Astrocyte (in vitro differentiated cells and primary cell): ENCODE measurements at regions not wholly inside any gene's neighbourhood (a gene's known extent, or its start where the extent isn't known, plus 50 kb on each side); places are given as distances from the start of the nearest gene placed in this dataset.

ENCODE experiments used
- DNase-seq: peaks from one replicate; pipeline ENCODE4 v3.0.0-alpha.2; 2010; ENCODE audit warnings: low read depth
- FAIRE-seq: peaks from 2 replicates; lab custom pipeline; 2011; peaks lifted over from hg19 to GRCh38; lab: Jason Lieb, UNC
- H2AFZ ChIP-seq: 2 replicates; pipeline ENCODE4 v1.6.0; 2012; ENCODE audit warnings: low read depth, low read length, inconsistent platforms
- H3K27ac ChIP-seq: 2 replicates; pipeline ENCODE4 v1.5.1; 2011; ENCODE audit warnings: low read depth, low read length, inconsistent platforms
- H3K27me3 ChIP-seq: 2 replicates; pipeline ENCODE4 v1.6.0; 2011; ENCODE audit warnings: low read length, inconsistent platforms; ENCODE audit not compliant: insufficient read depth
- H3K36me3 ChIP-seq: 2 replicates; pipeline ENCODE4 v1.5.1; 2011; ENCODE audit warnings: low read length, inconsistent platforms; ENCODE audit not compliant: insufficient read depth
- H3K4me1 ChIP-seq: 2 replicates; pipeline ENCODE4 v1.5.1; 2011; ENCODE audit warnings: low read length, inconsistent platforms; ENCODE audit not compliant: insufficient read depth
- H3K4me2 ChIP-seq: 2 replicates; pipeline ENCODE4 v1.6.0; 2012; ENCODE audit warnings: low read length, inconsistent platforms
- H3K4me3 ChIP-seq: 2 replicates; pipeline ENCODE4 v1.5.1; 2011; ENCODE audit warnings: low read depth, mild to moderate bottlenecking, low read length, inconsistent platforms; ENCODE audit not compliant: insufficient read depth
- H3K79me2 ChIP-seq: 2 replicates; pipeline ENCODE4 v1.6.0; 2012; ENCODE audit warnings: mild to moderate bottlenecking, low read length, inconsistent platforms; ENCODE audit not compliant: insufficient read depth
- H3K9ac ChIP-seq: 2 replicates; pipeline ENCODE4 v1.6.0; 2012; ENCODE audit warnings: mild to moderate bottlenecking, low read length, inconsistent platforms
- H3K9me3 ChIP-seq: 2 replicates; pipeline ENCODE4 v1.5.1; 2012; ENCODE audit warnings: low read depth, mild to moderate bottlenecking, low read length, inconsistent platforms; ENCODE audit not compliant: insufficient read depth
- H4K20me1 ChIP-seq: 2 replicates; pipeline ENCODE4 v1.6.0; 2012; ENCODE audit warnings: low read length, inconsistent platforms; ENCODE audit not compliant: insufficient read depth
- H3K27ac Mint-ChIP-seq: one replicate; pipeline ENCODE4 v1.8.0; 2021; ENCODE audit warnings: mild to moderate bottlenecking, mixed read lengths; ENCODE audit not compliant: unreplicated experiment
- H3K27me3 Mint-ChIP-seq: one replicate; pipeline ENCODE4 v1.8.0; 2021; ENCODE audit warnings: low read depth, mixed read lengths; ENCODE audit not compliant: unreplicated experiment
- H3K36me3 Mint-ChIP-seq: one replicate; pipeline ENCODE4 v1.8.0; 2021; ENCODE audit warnings: low read depth, mixed read lengths; ENCODE audit not compliant: unreplicated experiment
- H3K4me1 Mint-ChIP-seq: one replicate; pipeline ENCODE4 v1.8.0; 2021; ENCODE audit warnings: low read depth, mixed read lengths; ENCODE audit not compliant: unreplicated experiment
- H3K4me3 Mint-ChIP-seq: one replicate; pipeline ENCODE4 v1.8.0; 2021; ENCODE audit warnings: mild to moderate bottlenecking, moderate library complexity, mixed read lengths; ENCODE audit not compliant: unreplicated experiment
- H3K9me3 Mint-ChIP-seq: one replicate; pipeline ENCODE4 v1.8.0; 2021; ENCODE audit warnings: mild to moderate bottlenecking, mixed read lengths; ENCODE audit not compliant: unreplicated experiment
- CTCF ChIP-seq: IDR thresholded peaks from 2 replicates; pipeline ENCODE4 v1.5.1; 2011; ENCODE audit warnings: low read depth, mild to moderate bottlenecking, inconsistent platforms, low read length, moderate library complexity; ENCODE audit not compliant: insufficient read depth
- EZH2 ChIP-seq: IDR thresholded peaks from 2 replicates; pipeline ENCODE4 v1.6.1; 2012; ENCODE audit warnings: mild to moderate bottlenecking, low read length, inconsistent platforms; ENCODE audit not compliant: insufficient read depth

- Histone ChIP-seq H3K27me3 (no peaks in the 10 kb centered on the region), H3K79me2 (no peaks in the 10 kb centered on the region), H3K9me3 (peaks cover 5% of the 10 kb centered on the region), H3K27ac (no peak overlapping the region), H3K4me2 (no peak overlapping the region), H3K4me1 (no peaks in the 10 kb centered on the region), H4K20me1 (no peaks in the 10 kb centered on the region), H3K9ac (no peak overlapping the region), H2AFZ (no peak overlapping the region), H3K36me3 (no peaks in the 10 kb centered on the region), H3K4me3 (no peak overlapping the region)
- no peaks in the 10 kb centered on the region for H3K4me1 Mint-ChIP-seq
- peaks cover 21% of the 10 kb centered on the region for H3K9me3 Mint-ChIP-seq
- H3K27me3 Mint-ChIP-seq, result peaks cover 18% of the 10 kb centered on the region
- H3K27ac Mint-ChIP-seq, result no peak overlapping the region
- no peaks in the 10 kb centered on the region for H3K36me3 Mint-ChIP-seq
- FAIRE-seq (no peak), DNase-seq (no peak)
- H3K4me3 Mint-ChIP-seq, result no peak overlapping the region
- TF ChIP-seq CTCF (no peak), EZH2 (no peak)
Measured at GRCh38 chr11:112814168-112814567, 147.1 kb upstream of the NCAM1 start.

GRCh38 chr11:112817376-112817775 lies 143.8 kb upstream of the NCAM1 start:
- Mint-ChIP-seq H3K4me1 (no peaks in the 10 kb centered on the region), H3K27ac (no peak overlapping the region), H3K4me3 (no peak overlapping the region), H3K9me3 (peaks cover 10% of the 10 kb centered on the region), H3K36me3 (peaks cover 2% of the 10 kb centered on the region), H3K27me3 (peaks cover 27% of the 10 kb centered on the region)
- no peak overlapping the region for H2AFZ ChIP-seq
- no peaks in the 10 kb centered on the region for H3K36me3 ChIP-seq
- H3K27ac ChIP-seq, result no peak overlapping the region
- DNase-seq, result no peak
- no peak for TF ChIP-seq EZH2
- no peak overlapping the region for H3K4me2 ChIP-seq
- no peak for FAIRE-seq
- no peak overlapping the region for H3K9ac ChIP-seq
- H3K79me2 ChIP-seq, result no peaks in the 10 kb centered on the region
- peaks cover 5% of the 10 kb centered on the region for H3K9me3 ChIP-seq
- H4K20me1 ChIP-seq, result no peaks in the 10 kb centered on the region
- no peaks in the 10 kb centered on the region for H3K4me1 ChIP-seq
- no peaks in the 10 kb centered on the region for H3K27me3 ChIP-seq
- no peak overlapping the region for H3K4me3 ChIP-seq

- DNase-seq (no peak), FAIRE-seq (no peak)
- no peaks in the 10 kb centered on the region for H3K36me3 ChIP-seq
- H3K9ac ChIP-seq, result no peak overlapping the region
- H3K27me3 ChIP-seq, result no peaks in the 10 kb centered on the region
- H4K20me1 ChIP-seq, result no peaks in the 10 kb centered on the region
- Mint-ChIP-seq H3K27ac (no peak overlapping the region), H3K9me3 (peaks cover 11% of the 10 kb centered on the region), H3K4me1 (no peaks in the 10 kb centered on the region), H3K27me3 (peaks cover 22% of the 10 kb centered on the region), H3K4me3 (no peak overlapping the region), H3K36me3 (peaks cover 2% of the 10 kb centered on the region)
- no peaks in the 10 kb centered on the region for H3K79me2 ChIP-seq
- H3K4me2 ChIP-seq, result no peak overlapping the region
- H3K27ac ChIP-seq, result no peak overlapping the region
- no peaks in the 10 kb centered on the region for H3K9me3 ChIP-seq
- no peak overlapping the region for H2AFZ ChIP-seq
- no peak overlapping the region for H3K4me3 ChIP-seq
- no peaks in the 10 kb centered on the region for H3K4me1 ChIP-seq
- no peak for TF ChIP-seq EZH2
- no peak for TF ChIP-seq CTCF
Measured at GRCh38 chr11:112822478-112823274, 138.5 kb upstream of the NCAM1 start.
